Mammary epithelial cell (primary cell): ENCODE measurements at regions not wholly inside any gene's neighbourhood (a gene's known extent, or its start where the extent isn't known, plus 50 kb on each side); places are given as distances from the start of the nearest gene placed in this dataset.

ENCODE experiments used
- EZH2 ChIP-seq: IDR thresholded peaks from 2 replicates; pipeline ENCODE4 v1.6.1; 2012; ENCODE audit warnings: low read length, inconsistent platforms, borderline replicate concordance
- TF ChIP-seq, protein P1 (sequence below), 2 donors: IDR thresholded peaks in 1 of 2; conservative IDR thresholded peaks in 1 of 2; 2 replicates each; pipeline ENCODE4 v1.5.1; 2011 to 2012; ENCODE audit warnings: inconsistent platforms in 2 of 2, low read length in 2 of 2, mild to moderate bottlenecking in 2 of 2, control low read depth in 1 of 2, low read depth in 1 of 2; ENCODE audit not compliant: insufficient read depth in 1 of 2; ENCODE audit errors: extremely low read depth in 1 of 2

DNA sequence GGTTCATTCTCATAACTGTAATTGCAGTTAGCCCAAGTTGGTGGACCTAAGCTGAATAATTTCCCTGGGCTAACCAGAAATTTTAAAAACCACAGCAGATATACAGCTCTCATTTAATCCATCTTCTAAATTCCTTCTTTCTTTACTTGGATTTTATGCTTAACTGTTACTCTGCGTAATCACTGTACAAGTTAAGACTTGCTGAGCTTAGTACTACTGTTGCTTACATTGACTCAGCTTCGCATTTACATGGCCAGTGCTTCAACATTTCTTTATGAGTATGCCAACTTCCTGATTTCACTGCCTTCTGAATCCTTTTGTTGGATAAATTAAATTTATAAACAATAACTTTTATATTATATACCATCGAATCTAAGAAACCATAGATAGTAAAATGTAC is 147.4 kb downstream of the SLC38A4 start:
- TF ChIP-seq, protein P1, sequence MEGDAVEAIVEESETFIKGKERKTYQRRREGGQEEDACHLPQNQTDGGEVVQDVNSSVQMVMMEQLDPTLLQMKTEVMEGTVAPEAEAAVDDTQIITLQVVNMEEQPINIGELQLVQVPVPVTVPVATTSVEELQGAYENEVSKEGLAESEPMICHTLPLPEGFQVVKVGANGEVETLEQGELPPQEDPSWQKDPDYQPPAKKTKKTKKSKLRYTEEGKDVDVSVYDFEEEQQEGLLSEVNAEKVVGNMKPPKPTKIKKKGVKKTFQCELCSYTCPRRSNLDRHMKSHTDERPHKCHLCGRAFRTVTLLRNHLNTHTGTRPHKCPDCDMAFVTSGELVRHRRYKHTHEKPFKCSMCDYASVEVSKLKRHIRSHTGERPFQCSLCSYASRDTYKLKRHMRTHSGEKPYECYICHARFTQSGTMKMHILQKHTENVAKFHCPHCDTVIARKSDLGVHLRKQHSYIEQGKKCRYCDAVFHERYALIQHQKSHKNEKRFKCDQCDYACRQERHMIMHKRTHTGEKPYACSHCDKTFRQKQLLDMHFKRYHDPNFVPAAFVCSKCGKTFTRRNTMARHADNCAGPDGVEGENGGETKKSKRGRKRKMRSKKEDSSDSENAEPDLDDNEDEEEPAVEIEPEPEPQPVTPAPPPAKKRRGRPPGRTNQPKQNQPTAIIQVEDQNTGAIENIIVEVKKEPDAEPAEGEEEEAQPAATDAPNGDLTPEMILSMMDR (conservative IDR thresholded peaks at IDR 0.05 in 1 of 2, IDR thresholded peaks at IDR 0.05 in 1 of 2; ENCODE audit: extremely low read depth in 1 of 2, insufficient read depth in 1 of 2, low read depth in 1 of 2, low read length in 2 of 2): no peak
- TF ChIP-seq EZH2: no peak
